ENCODE measurements at regions not wholly inside any gene's neighbourhood (a gene's known extent, or its start where the extent isn't known, plus 50 kb on each side); places are given as distances from the start of the nearest gene placed in this dataset.

DNA sequence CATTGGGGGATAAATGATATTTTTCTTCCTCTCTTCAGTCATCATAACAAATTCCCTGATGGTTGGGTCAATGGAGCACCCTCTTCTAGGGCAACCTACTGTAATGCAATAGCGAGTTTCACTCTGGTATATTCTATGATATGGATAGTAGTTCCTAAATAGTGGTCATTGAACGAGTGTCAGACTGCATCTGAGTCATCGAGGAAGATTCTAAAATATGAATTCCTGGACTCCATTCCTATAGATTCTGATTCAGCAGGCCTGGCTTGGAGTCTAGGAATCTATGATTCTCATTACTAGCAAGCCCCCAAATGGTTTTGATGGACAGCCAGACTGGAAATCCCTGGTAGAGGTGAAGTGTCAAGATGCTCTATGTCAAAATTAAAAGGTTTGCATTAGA is 254.5 kb downstream of the BUB3 start:
- TF ChIP-seq, protein P1, sequence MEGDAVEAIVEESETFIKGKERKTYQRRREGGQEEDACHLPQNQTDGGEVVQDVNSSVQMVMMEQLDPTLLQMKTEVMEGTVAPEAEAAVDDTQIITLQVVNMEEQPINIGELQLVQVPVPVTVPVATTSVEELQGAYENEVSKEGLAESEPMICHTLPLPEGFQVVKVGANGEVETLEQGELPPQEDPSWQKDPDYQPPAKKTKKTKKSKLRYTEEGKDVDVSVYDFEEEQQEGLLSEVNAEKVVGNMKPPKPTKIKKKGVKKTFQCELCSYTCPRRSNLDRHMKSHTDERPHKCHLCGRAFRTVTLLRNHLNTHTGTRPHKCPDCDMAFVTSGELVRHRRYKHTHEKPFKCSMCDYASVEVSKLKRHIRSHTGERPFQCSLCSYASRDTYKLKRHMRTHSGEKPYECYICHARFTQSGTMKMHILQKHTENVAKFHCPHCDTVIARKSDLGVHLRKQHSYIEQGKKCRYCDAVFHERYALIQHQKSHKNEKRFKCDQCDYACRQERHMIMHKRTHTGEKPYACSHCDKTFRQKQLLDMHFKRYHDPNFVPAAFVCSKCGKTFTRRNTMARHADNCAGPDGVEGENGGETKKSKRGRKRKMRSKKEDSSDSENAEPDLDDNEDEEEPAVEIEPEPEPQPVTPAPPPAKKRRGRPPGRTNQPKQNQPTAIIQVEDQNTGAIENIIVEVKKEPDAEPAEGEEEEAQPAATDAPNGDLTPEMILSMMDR (IDR thresholded peaks at IDR 0.05; ENCODE audit: control extremely low read depth in 1 of 3, insufficient read depth in 1 of 3, low read depth in 1 of 3, low read length in 3 of 3) = no peak
- TF ChIP-seq EZH2 (IDR thresholded peaks at IDR 0.05; ENCODE audit: low read depth, low read length, severe bottlenecking) (no peak), ZNF274 (IDR thresholded peaks at IDR 0.05; ENCODE audit: borderline replicate concordance, extremely low read depth, low read length) (no peak), GTF2F1 (IDR thresholded peaks at IDR 0.05; ENCODE audit: borderline replicate concordance, low read depth, low read length) (no peak), CEBPB (IDR thresholded peaks at IDR 0.05; ENCODE audit: low read depth, low read length) (no peak), SP1 (IDR thresholded peaks at IDR 0.05; ENCODE audit: low read depth, low read length) (no peak), YY1 (IDR thresholded peaks at IDR 0.05; ENCODE audit: low read depth, low read length) (no peak)
- TF ChIP-seq, protein P2, sequence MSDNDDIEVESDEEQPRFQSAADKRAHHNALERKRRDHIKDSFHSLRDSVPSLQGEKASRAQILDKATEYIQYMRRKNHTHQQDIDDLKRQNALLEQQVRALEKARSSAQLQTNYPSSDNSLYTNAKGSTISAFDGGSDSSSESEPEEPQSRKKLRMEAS (IDR thresholded peaks at IDR 0.05) = no peak

Measured in H1 (cell line).